OCI-M1 (cell line): ENCODE measurements at regions not wholly inside any gene's neighbourhood (a gene's known extent, or its start where the extent isn't known, plus 50 kb on each side); places are given as distances from the start of the nearest gene placed in this dataset.

Experiments used
- DNase-seq: peaks from one replicate; lab custom pipeline; 2025; lab: John Stamatoyannopoulos, UW

DNA sequence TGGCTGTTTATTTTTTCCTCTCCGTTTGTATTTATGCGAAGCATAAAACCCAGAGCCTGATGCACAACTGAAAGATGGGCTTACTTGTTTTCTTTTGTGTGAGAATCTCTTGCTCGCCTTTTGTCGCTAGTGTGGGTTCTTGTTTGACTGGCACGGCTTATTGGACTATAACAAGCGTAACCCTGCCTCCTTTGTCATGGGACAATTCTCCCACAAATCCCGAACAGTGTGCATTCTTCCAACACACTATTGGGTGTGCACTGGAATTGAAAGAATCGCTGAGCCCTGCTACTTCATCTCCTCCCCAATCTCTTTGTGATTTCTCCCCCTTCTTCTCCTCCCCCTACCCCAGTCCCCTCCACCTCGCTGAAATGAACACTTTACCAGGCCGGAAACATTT lies 110.8 kb downstream of the ZIC5 start:
- no peak for DNase-seq

DNA sequence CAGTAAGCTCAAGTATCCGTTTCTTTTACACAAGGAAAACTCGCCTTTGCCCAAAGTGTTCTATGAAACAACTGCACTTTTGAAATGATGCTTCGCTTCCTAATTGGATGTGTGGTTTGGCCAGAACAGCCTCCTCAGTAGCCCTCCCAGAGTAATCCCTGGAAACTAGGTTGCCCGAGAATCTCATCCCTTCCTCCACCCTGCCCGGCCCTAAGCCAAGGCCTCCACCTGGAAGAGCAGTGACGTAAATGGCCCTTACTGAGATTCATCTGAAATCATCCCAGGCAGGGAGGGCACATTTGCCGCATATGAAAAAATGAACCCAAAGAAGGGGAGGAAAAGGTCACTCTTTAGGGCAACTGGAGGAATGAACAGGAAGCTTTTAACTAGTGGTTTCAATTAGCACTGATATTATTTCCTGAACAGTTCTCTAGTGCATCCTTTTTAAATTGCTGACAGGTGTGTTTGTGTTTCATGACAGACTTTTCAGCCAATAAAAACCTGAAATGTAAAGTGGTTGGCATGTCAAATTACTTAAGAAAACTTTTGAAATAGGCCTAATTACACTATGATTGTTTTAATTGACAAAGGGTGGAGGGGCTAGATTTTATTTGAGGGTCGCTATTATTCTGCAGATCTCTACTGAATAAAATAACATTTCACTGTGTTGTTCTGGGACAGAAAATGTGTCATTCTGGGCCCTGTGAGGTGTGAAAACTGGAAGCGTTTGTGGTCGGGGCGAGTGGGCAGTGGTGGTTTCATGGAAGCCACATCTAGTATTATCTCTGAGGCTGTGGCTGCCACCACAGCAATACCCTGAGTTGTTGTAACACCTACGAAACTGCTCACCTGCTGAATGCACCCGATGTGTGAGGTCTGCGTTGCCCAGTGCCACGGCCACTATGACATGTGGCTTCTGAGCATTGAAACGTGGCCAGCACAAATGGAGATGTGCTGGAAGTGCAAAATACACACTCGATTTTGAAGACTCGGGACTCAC lies 112.1 kb downstream of the ZIC5 start:
- no peak for DNase-seq

DNA sequence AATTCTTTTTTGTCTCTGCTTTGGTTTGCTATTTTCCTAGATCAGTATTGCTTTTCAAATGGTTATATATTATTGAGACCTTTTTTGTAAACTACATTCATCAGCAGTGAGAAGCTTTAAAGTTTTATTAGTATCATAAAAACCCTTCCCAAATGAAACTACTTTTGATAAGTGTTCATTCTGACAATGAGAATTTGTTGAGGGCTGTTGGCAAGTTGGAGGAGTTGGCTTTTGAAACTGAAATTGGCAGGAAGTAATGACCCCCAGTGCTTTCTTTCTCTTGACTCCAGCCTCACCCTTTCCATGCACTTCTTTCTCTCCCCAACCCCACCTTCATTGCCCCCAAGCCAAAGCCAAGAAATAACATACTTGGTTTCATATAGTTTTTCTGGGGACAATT lies 113.8 kb downstream of the ZIC5 start:
- DNase-seq: no peak

DNA sequence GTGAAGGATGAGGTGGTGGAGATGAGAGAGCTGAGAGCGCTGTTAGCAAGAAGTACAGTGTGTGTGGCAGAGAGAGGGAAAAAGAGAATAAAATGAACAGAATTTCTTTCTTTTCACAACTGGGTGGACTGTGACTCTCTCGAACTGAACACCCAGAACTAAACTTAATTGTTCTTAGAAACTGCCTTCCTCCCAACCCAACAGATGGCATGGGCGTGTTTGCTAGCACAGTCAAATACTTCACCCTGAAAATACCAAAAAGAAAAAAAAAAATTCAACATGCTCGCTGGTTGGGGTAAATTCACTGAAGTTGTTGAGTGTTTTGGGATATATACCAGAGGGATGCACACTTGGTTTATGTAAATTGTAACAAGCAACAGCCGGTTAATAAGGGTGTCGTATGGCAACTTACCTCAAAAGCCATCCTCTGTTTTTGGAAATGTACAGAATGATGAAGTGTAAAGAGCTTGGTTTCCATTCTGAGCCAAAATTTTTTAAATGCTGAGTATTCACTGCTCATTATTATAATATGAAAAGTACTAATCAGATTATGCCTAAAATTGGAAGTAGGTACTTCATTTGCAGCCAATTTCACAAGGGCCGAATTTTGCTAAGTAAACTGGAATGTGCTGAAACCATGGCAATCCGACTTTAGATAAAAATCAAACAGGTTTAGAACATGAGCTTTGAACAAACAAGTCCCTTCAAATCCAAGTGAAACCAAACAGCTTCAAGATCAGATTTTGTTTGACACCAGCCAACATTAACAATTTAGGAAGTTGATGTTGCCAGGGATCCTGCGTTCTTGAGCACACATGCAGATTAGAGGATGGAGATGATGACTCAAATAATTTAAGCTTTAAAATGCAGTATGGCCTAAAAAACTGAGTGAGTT lies 115.8 kb downstream of the ZIC5 start:
- no peak for DNase-seq

DNA sequence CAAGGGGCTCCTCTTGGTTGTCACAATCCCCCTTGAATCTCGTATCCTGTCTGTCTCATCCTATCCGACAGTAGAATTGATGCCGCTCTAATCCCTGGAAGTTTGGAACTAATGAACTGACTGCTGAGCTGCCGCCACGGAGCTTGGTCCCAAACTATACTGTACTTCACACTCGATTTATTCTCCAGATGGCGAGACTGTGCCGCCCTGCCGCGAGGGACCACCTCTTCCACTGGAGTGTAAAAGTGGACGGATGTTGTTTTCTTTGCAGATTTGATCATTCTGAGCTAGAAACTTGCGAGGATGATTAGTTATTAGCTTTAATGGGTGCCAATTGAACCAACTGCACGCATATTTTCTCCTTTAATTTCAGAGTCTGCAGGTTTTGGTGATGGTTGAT lies 117.2 kb downstream of the ZIC5 start:
- no peak for DNase-seq

DNA sequence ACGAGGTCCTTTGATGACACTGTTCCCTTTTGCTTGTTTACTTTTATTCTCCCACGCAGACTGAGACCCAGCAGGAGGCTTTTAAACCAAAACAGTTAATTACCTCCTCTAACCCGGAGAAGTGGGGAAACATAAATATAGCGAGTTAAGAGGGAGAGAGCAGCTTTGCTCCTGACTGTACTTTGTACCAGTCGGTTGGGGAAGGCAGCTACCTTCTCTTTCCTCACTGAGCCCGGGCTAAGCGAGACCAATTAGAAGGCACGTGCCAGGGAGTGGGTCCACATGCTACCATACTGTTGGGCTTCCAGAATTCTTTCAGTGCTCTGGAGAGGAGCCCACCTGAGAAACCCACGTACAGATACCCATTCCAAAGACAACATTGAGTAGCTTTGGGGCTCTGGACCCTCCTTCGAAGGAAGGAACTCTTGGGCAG lies 124.2 kb downstream of the ZIC5 start:
- DNase-seq: no peak

DNA sequence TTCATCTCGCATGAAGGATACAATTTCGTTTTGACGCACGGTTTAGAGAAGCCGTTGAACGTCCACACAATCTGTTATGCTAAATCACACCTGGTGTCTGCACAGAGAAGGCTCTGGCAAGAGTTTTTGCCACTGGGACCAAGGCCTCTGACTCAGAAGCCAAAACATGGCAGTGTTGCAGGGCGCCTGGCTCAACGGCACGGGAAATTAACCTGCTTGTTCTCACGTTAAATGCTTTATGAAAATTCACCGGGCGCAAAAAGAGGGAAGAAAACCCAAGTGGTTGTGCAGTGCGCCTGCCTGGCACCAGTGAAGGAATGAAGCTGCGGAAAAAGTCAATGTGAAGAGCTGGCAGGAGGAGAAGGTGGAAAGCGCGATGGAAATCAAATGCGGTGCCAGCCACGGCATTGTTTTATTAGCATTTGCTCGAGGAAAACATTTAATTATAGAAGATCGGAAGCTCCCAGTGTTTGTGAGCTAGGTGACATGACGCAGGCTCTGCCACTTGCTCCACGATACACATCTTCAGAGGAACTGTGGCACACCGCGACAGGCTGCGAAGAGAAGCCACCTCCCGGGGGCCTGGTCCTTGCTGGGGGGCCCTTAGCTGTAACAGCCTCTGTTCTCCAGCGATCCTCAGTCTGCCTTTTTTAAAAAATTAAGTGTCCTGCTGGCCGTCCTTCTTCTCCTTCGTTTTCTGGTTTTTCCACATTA lies 126.2 kb downstream of the ZIC5 start:
- DNase-seq: no peak

DNA sequence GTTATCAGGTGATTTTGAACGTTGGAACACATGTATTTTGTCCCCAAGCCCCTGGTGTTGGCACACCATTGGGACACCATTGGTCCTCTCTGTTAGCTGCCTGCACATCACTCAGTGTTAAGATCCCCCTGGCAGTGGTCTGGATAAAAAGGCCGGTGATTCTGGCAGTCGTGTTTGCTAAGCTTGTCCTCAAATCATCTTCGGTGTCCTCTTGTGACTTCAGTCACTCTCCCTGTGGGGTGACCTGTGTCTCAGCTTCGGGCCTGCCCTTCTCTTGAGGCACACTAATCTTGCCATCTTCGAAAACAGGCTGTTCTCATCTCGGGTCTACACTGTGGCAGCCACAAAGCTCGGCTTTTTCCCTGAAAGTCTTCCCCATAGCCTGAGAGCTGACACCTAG lies 127.1 kb downstream of the ZIC5 start:
- DNase-seq: no peak

DNA sequence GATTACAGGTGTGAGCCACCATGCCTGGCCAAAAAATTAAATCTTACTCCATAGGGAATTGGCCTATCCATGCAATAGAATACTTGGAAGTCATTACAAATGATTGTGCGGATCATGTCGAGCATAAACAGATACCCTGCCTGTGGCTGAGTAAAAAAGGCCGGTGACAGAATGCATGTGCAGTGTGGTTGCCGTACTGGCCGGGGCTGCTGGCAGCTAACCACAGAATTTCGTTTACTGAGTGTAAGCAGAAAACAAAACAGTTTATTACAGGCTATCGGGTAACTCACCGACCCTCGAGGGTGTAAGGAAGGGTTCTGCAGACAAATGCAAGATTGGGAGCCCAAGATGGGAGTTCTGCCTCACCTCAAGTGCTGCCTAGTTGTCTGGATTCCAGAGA lies 127.7 kb downstream of the ZIC5 start:
- DNase-seq: no peak

DNA sequence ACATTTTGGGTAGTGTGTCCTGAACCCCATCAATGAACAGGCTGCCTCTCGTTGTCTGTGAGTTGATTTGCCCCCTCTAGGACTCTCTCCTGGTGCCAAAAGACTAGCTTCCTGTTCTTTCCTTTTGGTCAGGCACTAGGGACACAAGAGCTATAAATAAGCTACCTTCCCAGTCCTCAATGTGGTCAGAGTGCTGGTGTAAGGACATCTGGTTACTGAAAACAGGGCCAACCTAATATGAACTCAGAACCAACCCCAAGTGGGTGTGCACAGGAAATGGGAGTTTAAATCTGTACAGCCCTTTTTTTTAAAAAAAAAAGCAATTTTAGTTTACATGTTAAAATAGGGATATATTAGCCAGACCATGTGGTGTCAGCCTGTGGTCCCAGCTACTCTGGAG lies 129.2 kb downstream of the ZIC5 start:
- no peak for DNase-seq

DNA sequence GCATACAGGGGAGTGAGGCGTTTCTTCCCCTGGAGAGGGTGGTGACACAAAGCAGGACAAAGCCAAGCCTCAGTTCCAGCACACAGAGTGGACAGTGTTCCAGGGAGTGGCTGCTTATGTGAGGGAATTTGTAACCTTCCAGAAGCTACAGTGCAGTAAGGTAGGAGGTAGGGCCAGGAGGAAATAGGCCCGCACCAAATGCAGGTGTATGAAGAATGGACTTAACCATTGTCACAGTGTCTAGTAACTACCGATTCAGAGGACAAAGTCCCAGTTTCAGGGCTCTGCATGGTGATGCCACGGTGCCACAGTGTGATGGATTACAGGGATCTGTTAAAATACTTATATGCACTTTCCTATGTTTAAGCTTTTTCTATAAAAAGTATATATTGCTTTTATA lies 135.3 kb downstream of the ZIC5 start:
- DNase-seq: no peak

DNA sequence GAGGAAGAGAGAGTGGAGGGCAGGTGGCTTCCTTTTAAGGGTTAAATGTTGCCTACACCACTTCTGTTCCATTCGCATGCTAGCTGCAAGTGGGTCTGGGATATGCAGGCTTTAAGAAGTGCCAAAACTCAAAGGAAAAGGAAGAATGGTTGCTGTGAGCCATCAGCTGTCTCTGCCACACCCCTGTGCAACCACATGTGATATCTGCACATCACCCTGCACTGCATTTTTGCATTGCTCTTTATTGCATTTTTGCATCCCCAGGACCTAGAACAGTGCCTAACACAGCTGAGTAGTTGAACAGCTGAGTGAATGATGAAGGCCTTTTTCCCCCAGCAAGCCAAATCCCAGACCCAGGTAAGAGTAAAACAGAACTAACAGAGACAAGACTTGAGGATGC lies 136.1 kb downstream of the ZIC5 start:
- DNase-seq: no peak

DNA sequence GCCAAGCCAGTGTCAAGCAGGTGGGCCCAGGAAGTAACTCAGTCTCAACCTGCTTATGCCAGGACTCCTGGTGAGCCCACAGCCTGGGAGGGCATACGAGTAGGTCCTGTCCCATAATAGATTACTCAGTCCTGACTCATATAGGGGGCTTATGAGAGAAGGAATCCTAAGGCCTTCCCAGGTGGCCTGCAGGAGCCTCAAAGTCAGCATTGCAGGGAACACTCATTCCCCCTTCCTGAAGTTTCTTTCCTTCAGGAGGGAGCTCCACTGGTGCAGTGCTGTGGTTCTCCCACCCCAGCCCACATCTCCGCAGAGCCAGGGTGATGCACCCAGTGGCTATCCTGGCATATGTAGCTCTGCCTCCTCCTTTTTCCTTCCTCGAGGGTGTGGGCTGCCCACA lies 137.3 kb downstream of the ZIC5 start:
- DNase-seq: no peak

DNA sequence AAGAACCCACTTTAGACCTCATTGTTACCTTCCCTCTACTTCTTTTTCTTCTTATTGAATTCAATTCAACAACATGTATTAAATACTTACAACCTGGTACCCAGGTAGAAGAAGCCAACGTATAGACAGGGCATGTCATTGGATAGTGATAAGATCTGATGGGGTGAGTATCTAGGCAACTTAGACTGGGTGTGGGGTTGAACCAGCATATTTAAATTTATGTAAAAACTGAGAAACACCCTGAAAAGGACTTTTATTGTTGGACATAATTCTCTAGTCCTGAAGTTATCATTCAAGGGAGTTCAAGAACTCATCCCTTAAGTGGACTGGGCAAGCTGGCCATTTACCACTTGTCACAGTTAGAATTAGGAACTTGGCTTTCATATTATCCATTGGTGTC lies 139.2 kb downstream of the ZIC5 start:
- no peak for DNase-seq

DNA sequence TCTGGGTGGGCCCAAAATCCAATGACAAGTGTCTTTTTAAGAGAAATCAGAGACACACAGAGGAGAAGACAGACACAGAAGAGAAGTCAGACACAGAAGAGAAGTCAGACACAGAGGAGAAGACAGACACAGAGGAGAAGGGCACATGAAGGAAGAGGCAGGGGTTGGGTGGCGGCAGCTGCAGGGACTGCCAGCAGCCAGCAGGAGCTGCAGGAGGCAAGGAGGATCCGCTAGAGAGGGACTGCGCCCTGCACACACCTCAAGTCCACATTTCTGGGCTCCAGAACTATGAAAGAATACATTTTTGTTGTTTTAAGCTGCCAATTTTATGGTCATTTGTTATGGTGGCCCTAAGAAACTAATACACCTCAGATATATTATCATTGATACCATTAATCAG lies 140.6 kb downstream of the ZIC5 start:
- no peak for DNase-seq

DNA sequence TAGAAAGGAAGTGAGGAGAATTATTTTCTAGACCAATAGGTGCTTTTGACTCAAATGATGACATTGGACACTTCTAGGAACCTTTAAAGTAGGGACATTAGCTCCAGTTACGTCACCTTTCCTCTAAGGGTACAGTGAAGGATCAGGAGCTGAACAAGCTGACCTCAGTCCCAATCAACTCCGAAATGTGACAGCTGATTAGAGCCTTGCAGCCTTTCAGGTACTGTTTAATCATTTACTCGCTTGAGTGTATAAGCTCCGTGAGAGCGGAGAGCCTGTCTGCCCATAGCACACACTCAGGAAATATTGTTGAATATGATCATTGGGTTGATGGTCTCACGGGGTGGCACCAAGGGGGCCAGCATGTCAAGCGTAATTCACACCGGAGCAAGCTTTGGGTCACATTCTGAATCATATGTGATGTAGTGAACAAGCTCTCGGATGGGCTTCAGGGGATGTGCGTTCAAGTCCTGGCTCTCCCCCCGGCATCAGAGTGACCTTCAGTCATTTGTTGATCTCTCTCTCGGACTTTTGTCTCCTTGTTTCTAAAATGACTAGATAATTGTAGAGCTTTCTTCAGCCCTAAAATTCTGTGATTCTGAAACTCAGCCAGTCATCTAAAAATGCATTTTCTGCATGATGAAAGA lies 141.9 kb downstream of the ZIC5 start:
- DNase-seq: no peak

DNA sequence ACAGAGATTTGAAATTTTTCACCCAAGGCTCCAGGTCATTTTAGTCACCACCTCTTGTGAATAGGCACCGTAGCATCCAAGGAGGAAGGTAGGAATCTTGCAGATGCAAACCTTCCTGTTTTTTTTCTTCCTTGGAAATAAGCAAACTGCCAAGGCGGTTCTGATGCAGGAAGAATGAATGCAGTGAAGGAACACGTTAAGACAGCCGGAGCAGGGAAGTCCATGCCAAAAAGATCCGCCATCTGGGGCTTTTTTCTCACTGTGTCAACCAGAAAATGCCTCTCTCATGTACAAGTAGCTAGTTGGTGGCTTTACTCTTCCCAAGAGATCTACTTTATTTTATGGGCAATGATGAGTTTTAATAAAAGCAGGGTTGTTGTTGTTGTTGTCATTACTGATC lies 142.4 kb downstream of the ZIC5 start:
- DNase-seq: no peak

DNA sequence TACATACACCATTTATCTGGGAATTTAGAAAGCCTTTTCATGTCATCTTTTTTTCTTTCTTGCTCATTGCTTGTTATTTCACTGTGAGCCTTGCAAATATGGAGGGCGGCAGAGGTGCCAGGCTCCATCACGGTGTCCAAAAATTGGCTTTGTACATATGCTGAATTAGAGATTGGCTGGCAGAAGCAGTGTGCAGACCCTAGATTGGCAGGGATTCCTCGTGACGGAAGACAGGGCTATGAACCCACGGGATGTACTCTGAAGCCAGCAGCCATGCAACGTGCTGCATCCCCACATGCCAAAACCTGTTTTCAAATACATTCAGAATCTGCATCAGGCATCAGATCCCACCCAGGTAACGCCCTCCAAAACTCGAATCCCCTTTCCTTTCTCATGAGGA lies 142.8 kb downstream of the ZIC5 start:
- DNase-seq: no peak

DNA sequence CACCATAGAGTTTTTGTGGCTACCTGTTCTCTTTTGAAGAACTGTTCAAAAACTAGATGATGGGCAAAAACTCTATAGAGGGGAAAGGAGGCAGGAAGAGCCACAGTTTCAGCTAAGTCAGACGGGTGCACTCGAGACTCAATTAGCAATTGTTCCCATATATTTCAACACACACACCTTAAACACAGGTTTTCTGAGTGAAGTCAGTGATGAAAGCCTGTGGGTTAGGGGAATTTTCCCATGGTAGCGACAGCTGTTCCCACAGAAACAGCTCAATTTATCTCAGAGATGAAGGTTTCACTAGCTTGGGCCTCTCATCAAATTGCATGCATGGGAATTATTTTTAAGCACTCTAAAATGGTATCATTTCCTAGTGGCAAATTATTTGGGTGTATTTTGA lies 143.4 kb downstream of the ZIC5 start:
- DNase-seq: no peak

DNA sequence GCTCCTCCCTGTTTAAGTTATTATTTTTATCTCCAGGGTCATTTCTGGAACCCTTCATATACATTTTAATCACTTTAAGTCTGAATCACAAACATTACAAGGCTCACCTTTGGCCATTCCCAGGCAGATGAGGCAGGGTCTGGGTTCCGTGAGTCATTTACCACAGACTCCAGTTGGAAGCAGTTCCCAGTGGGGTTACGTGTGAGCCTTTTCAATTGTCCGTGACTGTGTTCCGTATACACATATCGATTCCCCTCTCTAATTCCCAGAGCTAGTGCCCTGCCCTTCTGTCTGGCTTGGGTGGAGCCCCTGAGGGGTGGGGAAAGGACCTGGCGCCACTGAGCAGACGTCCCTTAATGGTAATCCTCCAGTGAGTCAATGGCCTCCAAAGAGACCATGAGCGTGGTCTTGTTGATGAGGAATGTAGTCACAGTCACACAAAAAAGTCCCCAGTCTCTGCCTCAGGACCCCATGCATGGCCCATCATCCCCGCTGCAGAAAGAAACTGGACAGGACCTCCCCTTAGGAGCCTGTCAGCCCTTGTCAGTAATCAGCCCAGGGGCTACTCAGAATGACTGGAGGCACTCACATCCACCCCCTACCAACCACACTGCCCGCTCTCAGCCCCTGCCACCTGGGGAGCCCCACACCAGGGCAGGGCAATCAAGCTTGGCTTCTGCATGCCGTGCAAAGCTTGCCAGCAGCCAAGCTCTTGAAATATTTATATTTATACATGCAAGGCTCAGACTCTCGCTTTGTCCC lies 144.4 kb downstream of the ZIC5 start:
- no peak for DNase-seq

DNA sequence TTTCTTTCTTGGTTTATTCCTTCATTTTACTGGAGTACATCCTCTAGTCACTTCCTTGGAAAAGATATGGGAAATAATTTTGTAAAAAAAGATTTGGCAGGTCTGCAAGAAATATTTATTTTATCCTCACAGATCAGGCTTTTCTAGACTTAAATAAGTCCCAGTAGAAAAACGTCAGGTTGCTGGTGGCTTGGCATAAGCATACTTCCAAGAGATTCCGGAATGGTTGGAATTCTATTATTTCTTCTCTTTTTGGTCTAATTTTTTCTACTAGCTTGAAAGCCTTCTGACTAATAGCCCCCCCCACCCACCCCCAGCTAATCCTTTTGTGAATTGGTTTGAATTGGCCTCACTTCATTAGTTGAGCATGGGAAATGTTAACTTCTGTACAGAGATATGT lies 147.6 kb downstream of the ZIC5 start:
- DNase-seq: no peak
